ENCODE measurements at regions not wholly inside any gene's neighbourhood (a gene's known extent, or its start where the extent isn't known, plus 50 kb on each side); places are given as distances from the start of the nearest gene placed in this dataset.
"Not testable (repeated sequence)": the region's sequence is repeated elsewhere in the genome, so short reads cannot be mapped to it uniquely, and the experiment has no call there.

- no peaks in the 10 kb centered on the region for H3K4me1 ChIP-seq (ENCODE audit: control insufficient read depth, insufficient read depth, low read length)
- no peaks in the 10 kb centered on the region for H3K9me3 ChIP-seq (ENCODE audit: control insufficient read depth, low read length)
- 100% methylated on average over 1 of the region's 1 CpG for WGBS, 2 experiments
- no peaks in the 10 kb centered on the region for H3K27me3 ChIP-seq (ENCODE audit: control insufficient read depth, insufficient read depth, low read length, poor library complexity, severe bottlenecking)
- no peak overlapping the region for H3K4me3 ChIP-seq (ENCODE audit: insufficient read depth, low read depth, low read length)
- no peaks in the 10 kb centered on the region for H3K36me3 ChIP-seq (ENCODE audit: control insufficient read depth, insufficient read depth, low read length)
- H3K27ac ChIP-seq (ENCODE audit: insufficient read depth, low read depth, low read length, poor library complexity, severe bottlenecking), result no peak overlapping the region
These were observed 293.2 kb upstream of the PCDH18 start for GRCh38 chr4:137825505-137825904.

DNA sequence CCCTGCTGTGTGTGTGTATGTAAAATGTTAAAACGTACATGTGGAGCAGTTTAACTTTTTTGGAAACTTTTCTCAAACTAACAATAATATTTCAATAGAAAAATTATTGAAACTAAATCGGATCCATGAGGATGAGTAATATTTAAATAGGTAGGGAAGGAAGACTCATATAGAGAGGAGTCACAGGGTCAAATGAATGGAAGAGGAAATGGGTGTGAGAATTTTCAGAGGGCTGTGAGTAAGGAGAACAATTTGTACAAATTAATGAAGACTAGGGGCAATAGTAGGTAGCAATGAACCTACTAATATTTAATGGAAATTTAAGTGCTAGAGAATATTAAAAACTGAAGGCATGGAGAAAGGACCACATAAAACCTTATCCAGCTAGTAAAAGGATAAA, 290.7 kb upstream of the PCDH18 start:
- Histone ChIP-seq H3K27ac (ENCODE audit: insufficient read depth, low read depth, low read length, poor library complexity, severe bottlenecking) (no peak overlapping the region), H3K36me3 (ENCODE audit: control insufficient read depth, insufficient read depth, low read length) (no peaks in the 10 kb centered on the region), H3K4me1 (ENCODE audit: control insufficient read depth, insufficient read depth, low read length) (no peaks in the 10 kb centered on the region), H3K4me3 (ENCODE audit: insufficient read depth, low read depth, low read length) (no peak overlapping the region), H3K27me3 (ENCODE audit: control insufficient read depth, insufficient read depth, low read length, poor library complexity, severe bottlenecking) (no peaks in the 10 kb centered on the region), H3K9me3 (ENCODE audit: control insufficient read depth, low read length) (no peaks in the 10 kb centered on the region)
- 91 to 100% methylated on average over 1 of the region's 2 CpGs for WGBS, 2 experiments

DNA sequence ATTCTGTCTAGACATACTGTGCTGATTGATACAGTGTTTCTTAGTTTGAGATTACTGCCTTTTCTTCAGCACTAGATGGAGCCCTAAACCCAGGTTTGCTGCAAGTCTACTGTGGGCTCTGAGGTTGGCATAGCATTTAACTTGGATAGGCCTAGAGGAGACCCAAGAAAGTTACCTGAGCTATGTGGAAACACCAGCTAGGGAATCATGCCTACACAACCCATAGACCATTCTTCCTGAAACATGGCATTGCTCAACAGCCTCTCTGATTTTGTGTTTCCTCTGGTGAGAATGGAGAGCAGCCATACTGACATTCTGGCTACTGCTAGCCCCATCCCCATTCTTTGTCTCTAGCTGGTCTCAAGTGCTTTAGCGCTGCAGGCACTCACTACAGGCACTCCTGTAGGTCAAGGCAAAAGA, 287.7 kb upstream of the PCDH18 start:
- H3K36me3 ChIP-seq (ENCODE audit: control insufficient read depth, insufficient read depth, low read length), result no peaks in the 10 kb centered on the region
- 86 to 89% methylated on average over 1 of the region's 1 CpG for WGBS, 2 experiments
- no peak overlapping the region for H3K27ac ChIP-seq (ENCODE audit: insufficient read depth, low read depth, low read length, poor library complexity, severe bottlenecking)
- no peaks in the 10 kb centered on the region for H3K4me1 ChIP-seq (ENCODE audit: control insufficient read depth, insufficient read depth, low read length)
- H3K9me3 ChIP-seq (ENCODE audit: control insufficient read depth, low read length), result no peaks in the 10 kb centered on the region
- H3K4me3 ChIP-seq (ENCODE audit: insufficient read depth, low read depth, low read length), result no peak overlapping the region
- no peaks in the 10 kb centered on the region for H3K27me3 ChIP-seq (ENCODE audit: control insufficient read depth, insufficient read depth, low read length, poor library complexity, severe bottlenecking)

DNA sequence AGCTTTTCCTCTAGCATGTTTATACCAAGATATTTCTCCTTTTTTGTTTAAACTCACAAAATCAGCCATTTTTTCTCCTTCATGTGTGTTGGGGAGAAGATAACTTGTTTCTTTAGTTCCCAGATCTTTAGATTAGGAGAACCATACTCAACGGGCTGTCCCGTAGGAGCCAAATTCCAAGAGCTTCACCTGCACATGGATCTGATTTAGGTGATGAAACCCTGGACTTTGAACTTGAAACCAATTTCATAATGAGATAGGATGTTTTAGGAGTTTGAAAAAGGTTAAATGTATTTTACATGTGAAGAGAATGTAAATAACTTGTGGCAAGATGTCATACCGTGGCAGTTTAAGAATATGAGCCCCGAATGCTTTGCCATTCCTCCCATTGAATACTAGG, 280.0 kb upstream of the PCDH18 start:
- H3K27me3 ChIP-seq (ENCODE audit: control insufficient read depth, insufficient read depth, low read length, poor library complexity, severe bottlenecking), result no peaks in the 10 kb centered on the region
- H3K27ac ChIP-seq (ENCODE audit: insufficient read depth, low read depth, low read length, poor library complexity, severe bottlenecking), result no peak overlapping the region
- H3K9me3 ChIP-seq (ENCODE audit: control insufficient read depth, low read length), result no peaks in the 10 kb centered on the region
- H3K4me1 ChIP-seq (ENCODE audit: control insufficient read depth, insufficient read depth, low read length), result no peaks in the 10 kb centered on the region
- H3K36me3 ChIP-seq (ENCODE audit: control insufficient read depth, insufficient read depth, low read length), result no peaks in the 10 kb centered on the region
- no peak overlapping the region for H3K4me3 ChIP-seq (ENCODE audit: insufficient read depth, low read depth, low read length)
- 93 to 95% methylated on average over 4 of the region's 4 CpGs for WGBS, 2 experiments

DNA sequence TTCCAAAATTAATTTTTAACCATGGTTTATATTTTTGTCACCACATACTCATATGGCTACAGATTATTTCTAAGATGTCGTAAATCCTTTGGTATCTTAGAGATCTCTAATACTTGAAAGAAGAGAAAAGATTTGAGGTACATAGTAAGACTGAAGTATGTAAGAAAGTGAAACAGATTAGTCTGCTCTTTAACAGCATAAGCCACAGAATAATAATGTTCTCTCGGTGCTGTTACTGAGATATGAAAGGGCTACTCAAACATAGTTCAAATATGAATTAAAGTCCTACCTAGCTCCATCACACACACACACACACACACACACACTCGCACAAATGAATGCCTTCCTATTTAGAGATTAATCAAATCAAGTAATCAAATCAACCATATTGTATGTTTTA, 274.1 kb upstream of the PCDH18 start:
- H3K9me3 ChIP-seq (ENCODE audit: control insufficient read depth, low read length), result no peaks in the 10 kb centered on the region
- H3K4me1 ChIP-seq (ENCODE audit: control insufficient read depth, insufficient read depth, low read length), result no peaks in the 10 kb centered on the region
- H3K4me3 ChIP-seq (ENCODE audit: insufficient read depth, low read depth, low read length), result no peak overlapping the region
- H3K27me3 ChIP-seq (ENCODE audit: control insufficient read depth, insufficient read depth, low read length, poor library complexity, severe bottlenecking), result no peaks in the 10 kb centered on the region
- H3K27ac ChIP-seq (ENCODE audit: insufficient read depth, low read depth, low read length, poor library complexity, severe bottlenecking), result no peak overlapping the region
- no peaks in the 10 kb centered on the region for H3K36me3 ChIP-seq (ENCODE audit: control insufficient read depth, insufficient read depth, low read length)
- 88 to 93% methylated on average over 1 to 2 of the region's 3 CpGs for whole genome bisulfite sequencing, 2 experiments

DNA sequence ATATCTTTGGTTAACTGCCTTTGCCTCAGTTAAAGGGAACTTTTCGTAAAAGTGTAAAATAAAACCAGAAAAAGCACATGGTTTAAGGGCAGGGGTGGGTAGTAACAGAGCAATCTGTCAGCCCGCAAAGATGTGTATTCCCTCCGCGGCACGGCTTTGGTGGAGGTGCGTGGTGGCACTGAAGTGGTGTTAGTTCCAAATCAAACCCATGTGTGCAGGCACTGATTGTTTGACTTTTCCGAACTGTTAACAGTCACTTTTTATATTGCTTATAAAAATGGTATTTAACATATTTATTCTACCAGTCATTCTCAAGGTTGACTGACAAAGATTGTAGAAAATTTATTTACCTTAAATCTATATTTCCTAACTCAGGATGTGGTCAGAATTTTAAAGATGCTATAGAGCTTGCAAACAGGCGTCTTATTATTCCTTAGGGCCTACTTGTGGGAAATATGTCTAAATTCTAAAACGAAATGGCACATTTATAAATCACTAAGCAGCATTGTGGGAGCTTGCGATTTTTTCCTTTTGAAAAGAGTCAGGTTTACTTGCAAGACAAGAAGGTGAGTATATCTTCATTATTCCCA, 272.7 kb upstream of the PCDH18 start:
- 94 to 96% methylated on average over 9 to 10 of the region's 10 CpGs for WGBS, 2 experiments
- no peaks in the 10 kb centered on the region for H3K36me3 ChIP-seq (ENCODE audit: control insufficient read depth, insufficient read depth, low read length)
- H3K27me3 ChIP-seq (ENCODE audit: control insufficient read depth, insufficient read depth, low read length, poor library complexity, severe bottlenecking), result no peaks in the 10 kb centered on the region
- H3K4me1 ChIP-seq (ENCODE audit: control insufficient read depth, insufficient read depth, low read length), result no peaks in the 10 kb centered on the region
- no peak overlapping the region for H3K4me3 ChIP-seq (ENCODE audit: insufficient read depth, low read depth, low read length)
- H3K27ac ChIP-seq (ENCODE audit: insufficient read depth, low read depth, low read length, poor library complexity, severe bottlenecking), result no peak overlapping the region
- no peaks in the 10 kb centered on the region for H3K9me3 ChIP-seq (ENCODE audit: control insufficient read depth, low read length)

DNA sequence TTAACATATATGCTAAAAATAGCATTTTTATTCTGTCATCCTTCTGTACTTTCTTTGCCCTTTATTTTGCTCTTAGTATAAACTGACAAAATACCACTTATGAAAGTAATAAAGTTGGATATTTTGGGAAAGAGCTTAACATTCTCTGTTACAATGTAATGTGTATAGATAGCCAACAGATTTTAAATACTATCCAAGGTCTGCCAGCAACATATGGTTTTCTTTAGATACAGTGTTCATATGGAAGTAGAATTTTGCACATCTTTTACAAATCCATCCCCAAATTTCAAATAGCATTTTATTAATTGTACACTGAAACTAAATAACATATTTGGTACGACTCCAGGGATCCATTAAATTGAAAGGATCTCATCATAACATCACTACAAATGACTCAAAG, 268.6 kb upstream of the PCDH18 start:
- H3K4me1 ChIP-seq (ENCODE audit: control insufficient read depth, insufficient read depth, low read length), result no peaks in the 10 kb centered on the region
- 100% methylated on average over 1 of the region's 1 CpG; no CpG with 5 or more reads in 1 of the 2 experiments for WGBS, 2 experiments
- no peaks in the 10 kb centered on the region for H3K9me3 ChIP-seq (ENCODE audit: control insufficient read depth, low read length)
- no peak overlapping the region for H3K27ac ChIP-seq (ENCODE audit: insufficient read depth, low read depth, low read length, poor library complexity, severe bottlenecking)
- no peak overlapping the region for H3K4me3 ChIP-seq (ENCODE audit: insufficient read depth, low read depth, low read length)
- H3K27me3 ChIP-seq (ENCODE audit: control insufficient read depth, insufficient read depth, low read length, poor library complexity, severe bottlenecking), result no peaks in the 10 kb centered on the region
- H3K36me3 ChIP-seq (ENCODE audit: control insufficient read depth, insufficient read depth, low read length), result no peaks in the 10 kb centered on the region

DNA sequence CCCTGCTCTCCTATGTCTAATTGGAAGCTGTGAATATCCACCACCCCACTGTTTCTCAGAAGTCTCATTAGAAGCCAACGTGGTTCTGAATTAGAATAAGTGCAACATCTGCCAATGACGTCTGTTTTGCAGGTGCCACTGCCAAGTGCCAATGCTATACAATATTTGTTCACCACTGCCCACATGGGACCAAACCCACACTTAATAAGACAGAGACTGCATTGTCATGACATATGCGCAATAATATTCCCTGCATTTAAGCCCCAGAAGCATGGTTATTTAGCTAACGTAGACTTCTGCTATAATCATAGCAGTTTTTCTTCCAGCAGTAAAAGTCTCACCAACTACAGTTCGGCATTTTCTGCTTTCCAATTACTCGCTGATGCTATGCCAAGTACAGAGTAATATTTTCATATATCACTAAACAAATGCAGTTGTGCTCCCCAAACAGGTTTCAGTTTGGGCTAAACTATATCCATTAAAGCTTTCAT, 262.5 kb upstream of the PCDH18 start:
- 90 to 91% methylated on average over 6 of the region's 6 CpGs for WGBS, 2 experiments
- Histone ChIP-seq H3K27me3 (ENCODE audit: control insufficient read depth, insufficient read depth, low read length, poor library complexity, severe bottlenecking) (no peaks in the 10 kb centered on the region), H3K4me3 (ENCODE audit: insufficient read depth, low read depth, low read length) (no peak overlapping the region), H3K36me3 (ENCODE audit: control insufficient read depth, insufficient read depth, low read length) (no peaks in the 10 kb centered on the region), H3K4me1 (ENCODE audit: control insufficient read depth, insufficient read depth, low read length) (peaks cover 6% of the 10 kb centered on the region), H3K9me3 (ENCODE audit: control insufficient read depth, low read length) (no peaks in the 10 kb centered on the region), H3K27ac (ENCODE audit: insufficient read depth, low read depth, low read length, poor library complexity, severe bottlenecking) (no peak overlapping the region)

DNA sequence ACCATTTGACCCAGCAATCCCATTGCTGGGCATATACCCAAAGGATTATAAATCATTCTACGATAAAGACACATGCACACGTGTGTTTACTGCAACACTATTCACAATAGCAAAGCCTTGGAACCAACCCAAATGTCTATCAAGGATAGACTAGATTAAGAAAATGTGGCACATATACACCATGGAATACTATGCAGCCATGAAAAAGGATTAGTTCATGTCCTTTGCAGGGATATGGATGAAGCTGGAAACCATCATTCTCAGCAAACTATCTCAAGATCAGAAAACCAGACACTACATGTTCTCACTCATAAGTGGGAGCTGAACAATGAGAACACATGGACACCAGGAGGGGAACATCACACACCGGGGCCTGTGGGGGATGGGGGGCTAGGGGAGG, 257.0 kb upstream of the PCDH18 start:
- H3K27me3 ChIP-seq (ENCODE audit: control insufficient read depth, insufficient read depth, low read length, poor library complexity, severe bottlenecking); H3K27ac ChIP-seq (ENCODE audit: insufficient read depth, low read depth, low read length, poor library complexity, severe bottlenecking); H3K4me1 ChIP-seq (ENCODE audit: control insufficient read depth, insufficient read depth, low read length); H3K36me3 ChIP-seq (ENCODE audit: control insufficient read depth, insufficient read depth, low read length); H3K4me3 ChIP-seq (ENCODE audit: insufficient read depth, low read depth, low read length); H3K9me3 ChIP-seq (ENCODE audit: control insufficient read depth, low read length): not testable (repeated sequence)
- WGBS, 2 experiments, result 92 to 94% methylated on average over 2 to 3 of the region's 3 CpGs

DNA sequence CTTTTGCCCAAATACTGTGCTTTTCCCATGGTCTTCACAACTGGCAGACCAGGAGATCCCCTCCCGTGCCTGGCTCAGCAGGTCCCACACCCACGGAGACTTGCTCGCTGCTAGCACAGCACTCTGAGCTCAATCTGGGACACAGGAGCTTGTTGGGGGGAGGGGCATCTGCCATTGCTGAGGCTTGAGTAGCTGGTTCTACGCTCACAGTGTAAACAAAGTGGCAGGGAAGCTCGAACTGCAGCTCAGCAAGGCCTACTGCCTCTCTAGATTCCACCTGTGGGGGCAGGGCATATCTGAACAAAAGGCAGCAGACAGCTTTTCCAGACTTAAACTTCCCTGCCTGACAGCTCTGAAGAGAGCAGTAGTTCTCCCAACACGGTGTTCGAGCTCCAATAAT, 251.6 kb upstream of the PCDH18 start:
- not testable (repeated sequence) for H3K27ac ChIP-seq (ENCODE audit: insufficient read depth, low read depth, low read length, poor library complexity, severe bottlenecking); H3K36me3 ChIP-seq (ENCODE audit: control insufficient read depth, insufficient read depth, low read length); H3K27me3 ChIP-seq (ENCODE audit: control insufficient read depth, insufficient read depth, low read length, poor library complexity, severe bottlenecking); H3K9me3 ChIP-seq (ENCODE audit: control insufficient read depth, low read length); H3K4me3 ChIP-seq (ENCODE audit: insufficient read depth, low read depth, low read length); H3K4me1 ChIP-seq (ENCODE audit: control insufficient read depth, insufficient read depth, low read length)
- WGBS, 2 experiments, result 80% methylated on average over 7 of the region's 7 CpGs

DNA sequence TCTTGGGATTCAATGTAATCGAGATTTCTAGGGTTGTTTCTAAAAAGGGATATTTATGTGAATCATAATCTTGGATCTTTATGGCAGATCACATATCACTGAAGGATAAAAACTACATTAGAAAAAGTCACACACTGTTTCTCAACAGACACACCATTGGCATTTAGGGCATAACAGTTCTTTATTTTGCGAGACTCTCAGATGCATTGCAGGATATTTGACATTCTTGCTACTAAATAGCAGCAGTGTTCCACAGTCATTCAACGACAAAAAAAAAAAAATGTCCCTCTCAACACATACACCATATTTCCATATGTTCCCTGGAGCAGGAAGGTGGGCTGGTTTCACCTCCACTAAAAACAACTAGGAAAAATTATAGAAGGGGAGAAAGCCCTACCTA, 243.4 kb upstream of the PCDH18 start:
- H3K36me3 ChIP-seq (ENCODE audit: control insufficient read depth, insufficient read depth, low read length), result no peaks in the 10 kb centered on the region
- no peaks in the 10 kb centered on the region for H3K9me3 ChIP-seq (ENCODE audit: control insufficient read depth, low read length)
- H3K4me3 ChIP-seq (ENCODE audit: insufficient read depth, low read depth, low read length), result no peak overlapping the region
- H3K27me3 ChIP-seq (ENCODE audit: control insufficient read depth, insufficient read depth, low read length, poor library complexity, severe bottlenecking), result no peaks in the 10 kb centered on the region
- no peak overlapping the region for H3K27ac ChIP-seq (ENCODE audit: insufficient read depth, low read depth, low read length, poor library complexity, severe bottlenecking)
- WGBS, 2 experiments, result 91 to 93% methylated on average over 3 of the region's 3 CpGs
- no peaks in the 10 kb centered on the region for H3K4me1 ChIP-seq (ENCODE audit: control insufficient read depth, insufficient read depth, low read length)

All from ectodermal cell (in vitro differentiated cells).